ENCODE measurements at regions not wholly inside any gene's neighbourhood (a gene's known extent, or its start where the extent isn't known, plus 50 kb on each side); places are given as distances from the start of the nearest gene placed in this dataset.

DNA sequence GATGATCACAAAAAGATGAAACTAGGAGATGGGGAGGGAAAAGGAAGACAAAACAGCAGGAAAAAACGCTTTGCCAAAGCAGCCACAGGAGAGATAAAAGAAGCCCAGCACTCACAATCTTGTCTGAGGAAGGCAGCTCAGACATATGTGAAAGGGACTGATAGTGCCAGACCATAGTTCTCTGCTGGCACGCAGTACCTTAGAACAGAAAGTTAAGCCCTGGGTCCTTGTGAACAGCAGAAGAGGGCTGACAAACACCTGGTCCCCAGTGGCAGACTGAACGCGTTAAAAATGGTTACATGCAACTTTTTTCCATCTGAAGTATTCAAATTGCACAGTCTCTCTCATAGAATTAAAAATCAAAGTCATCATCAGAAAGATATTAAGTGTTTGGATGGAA lies 433.2 kb upstream of the ADAMTS5 start:
- no peak for DNase-seq (ENCODE audit: extremely low read depth in 1 of 2, low read depth in 1 of 2)

DNA sequence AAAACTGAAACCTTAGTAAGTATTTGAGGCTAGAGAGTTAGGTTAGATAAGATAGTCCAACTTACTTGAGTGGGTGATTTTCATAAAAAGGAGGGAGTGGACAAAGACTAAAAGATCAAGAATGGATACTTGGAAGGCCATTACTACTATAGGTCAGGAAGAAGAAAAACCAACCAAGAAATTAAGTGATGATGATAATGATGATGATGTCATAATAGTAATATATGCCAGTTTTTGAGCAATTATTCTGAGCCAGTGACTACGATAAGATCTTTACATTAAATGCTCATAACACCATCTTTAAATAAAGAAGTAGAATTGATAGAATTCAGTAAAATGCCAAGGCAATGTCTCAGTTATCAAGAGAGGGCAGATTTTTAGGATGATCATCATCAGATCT lies 430.7 kb upstream of the ADAMTS5 start:
- no peak for DNase-seq (ENCODE audit: extremely low read depth in 1 of 2, low read depth in 1 of 2)

DNA sequence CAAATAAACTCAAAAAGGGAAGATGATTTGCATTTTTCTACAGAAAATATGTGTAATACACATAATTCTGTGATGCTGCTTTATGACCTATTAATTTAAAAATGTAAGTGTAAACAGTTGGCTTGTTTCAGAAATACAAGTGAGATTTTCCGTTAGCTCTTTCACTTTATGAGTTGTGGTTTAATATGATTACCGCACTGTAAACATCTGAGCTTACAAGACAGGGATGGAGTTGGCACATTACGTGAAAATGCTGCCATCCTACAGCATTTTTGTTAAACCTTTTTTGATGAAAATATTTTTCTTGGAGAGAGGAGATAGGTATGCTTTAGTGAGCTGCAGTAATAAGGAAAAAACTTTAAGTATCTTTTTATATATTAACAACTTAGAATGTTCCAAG lies 426.8 kb upstream of the ADAMTS5 start:
- no peak for DNase-seq (ENCODE audit: extremely low read depth in 1 of 2, low read depth in 1 of 2)

- DNase-seq (ENCODE audit: extremely low read depth in 1 of 2, low read depth in 1 of 2): no peak
Measured at GRCh38 chr21:27391990-27392389, 425.1 kb upstream of the ADAMTS5 start.

GRCh38 chr21:27390384-27390783 lies 423.5 kb upstream of the ADAMTS5 start:
- no peak for DNase-seq (ENCODE audit: extremely low read depth in 1 of 2, low read depth in 1 of 2)

DNA sequence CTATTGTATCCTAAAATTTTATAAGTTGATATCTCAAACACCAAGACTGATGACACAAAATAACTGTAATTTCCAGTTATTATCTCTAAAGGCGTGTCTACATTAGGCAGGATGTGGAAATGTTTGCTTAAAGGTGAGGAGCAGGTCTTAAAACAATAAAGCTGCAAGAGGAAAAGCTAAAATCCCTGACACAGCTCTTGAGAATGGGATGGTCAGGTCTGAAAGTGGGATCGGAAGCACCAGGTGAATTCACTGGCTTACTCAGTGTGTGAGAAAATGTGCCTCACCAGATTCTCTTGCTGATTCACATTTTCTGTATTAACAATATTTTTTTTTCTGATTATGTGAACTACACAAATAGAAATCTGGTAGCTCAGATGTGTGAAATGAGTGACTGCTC lies 421.9 kb upstream of the ADAMTS5 start:
- no peak for DNase-seq (ENCODE audit: extremely low read depth in 1 of 2, low read depth in 1 of 2)

- DNase-seq (ENCODE audit: extremely low read depth in 1 of 2, low read depth in 1 of 2): no peak
Measured at GRCh38 chr21:27382404-27382803, 415.5 kb upstream of the ADAMTS5 start.

DNA sequence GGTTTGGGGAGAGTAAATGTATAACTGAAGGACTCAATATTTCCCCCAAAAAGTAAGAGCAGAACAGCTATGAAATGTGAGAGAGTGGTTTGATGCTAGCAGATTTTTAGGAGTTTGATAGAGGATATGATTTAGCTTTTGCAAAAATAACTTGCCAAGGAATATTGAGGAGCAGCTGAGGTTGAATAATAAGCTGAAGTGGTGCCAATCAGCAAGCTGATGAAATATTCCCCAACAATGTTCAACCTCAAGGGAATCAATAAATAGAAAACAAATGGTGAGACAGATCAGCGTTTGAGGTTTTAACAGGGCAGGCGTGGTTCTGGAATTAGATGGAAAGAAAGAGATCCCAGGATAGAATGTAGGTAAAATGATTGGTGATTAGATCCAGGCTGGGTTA lies 413.4 kb upstream of the ADAMTS5 start:
- DNase-seq (ENCODE audit: extremely low read depth in 1 of 2, low read depth in 1 of 2): no peak

DNA sequence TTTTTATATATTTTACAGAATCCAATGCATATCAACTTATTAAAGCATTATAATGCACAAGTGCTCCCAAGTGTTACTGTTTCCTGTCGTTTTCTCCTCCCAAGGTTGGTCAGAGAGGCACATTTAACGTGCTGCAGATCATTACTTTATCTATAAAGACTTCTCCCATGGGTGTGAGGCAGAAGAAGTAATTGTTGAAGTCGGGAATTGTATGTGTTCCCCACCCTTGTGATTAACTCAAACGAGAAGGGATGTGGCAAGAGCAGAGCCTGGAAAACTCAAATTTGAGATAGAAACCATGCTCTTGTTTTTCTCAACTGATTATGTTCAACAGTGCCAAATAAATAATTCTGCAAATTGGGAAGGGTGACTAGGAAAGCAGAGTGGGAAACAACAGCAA lies 412.5 kb upstream of the ADAMTS5 start:
- DNase-seq (ENCODE audit: extremely low read depth in 1 of 2, low read depth in 1 of 2): no peak

- DNase-seq (ENCODE audit: extremely low read depth in 1 of 2, low read depth in 1 of 2): no peak
Measured at GRCh38 chr21:27372381-27372780, 405.5 kb upstream of the ADAMTS5 start.

DNA sequence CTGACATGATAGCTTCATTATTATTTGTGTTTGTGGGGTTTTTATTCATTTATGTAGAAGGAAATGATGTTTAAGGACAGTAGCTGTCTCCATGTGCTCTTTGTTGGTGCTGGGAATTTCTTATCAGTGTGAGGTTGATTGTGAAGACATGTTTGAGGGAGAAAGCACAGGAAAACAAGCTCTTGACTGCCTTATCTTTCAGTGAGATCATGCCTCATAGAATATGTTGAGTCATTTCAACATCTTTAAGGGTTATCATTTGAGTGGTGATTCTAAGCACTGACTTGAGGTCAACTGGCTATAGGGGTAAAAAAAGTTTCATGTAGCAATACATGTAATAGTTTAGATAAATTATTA lies 405.1 kb upstream of the ADAMTS5 start:
- no peak for DNase-seq (ENCODE audit: extremely low read depth in 1 of 2, low read depth in 1 of 2)

DNA sequence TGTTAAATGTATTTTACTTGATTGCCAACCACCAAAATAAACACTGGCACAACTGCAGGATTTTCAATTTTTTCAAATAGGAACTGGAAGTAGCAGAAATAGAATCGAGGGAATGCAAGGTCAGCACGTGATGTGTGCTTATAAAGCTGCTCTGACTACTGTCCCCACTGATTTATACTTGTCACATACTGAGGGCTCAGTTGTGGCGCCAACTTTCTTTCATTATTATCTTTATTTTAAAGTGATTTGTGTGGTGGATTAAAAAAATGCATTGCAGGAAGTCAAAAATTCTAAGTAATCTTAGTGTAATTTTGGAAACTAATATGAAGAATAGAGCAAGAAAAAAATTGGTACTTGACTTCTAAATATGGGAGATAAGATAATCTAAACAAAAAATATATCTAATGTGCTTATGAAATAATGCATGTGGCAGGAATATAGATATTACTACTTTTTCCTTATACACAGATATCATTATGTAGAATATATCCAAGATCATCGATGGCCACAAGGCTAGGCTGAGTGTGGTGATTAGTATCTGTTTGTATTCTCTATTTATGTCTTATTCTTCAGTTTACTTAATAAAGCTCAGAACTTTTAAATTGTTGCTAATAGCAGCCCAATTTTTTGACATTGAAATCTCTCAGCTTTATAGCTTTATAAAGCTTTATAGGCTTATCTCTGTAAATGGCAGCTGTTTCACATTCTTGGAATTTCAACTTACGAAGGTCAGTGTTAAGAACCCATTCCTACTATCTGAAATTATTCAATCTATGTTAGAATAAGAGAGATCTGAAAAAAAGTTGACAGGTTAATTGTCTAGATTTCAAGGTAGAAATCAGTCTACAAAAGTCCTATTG lies 404.5 kb upstream of the ADAMTS5 start:
- no peak for DNase-seq (ENCODE audit: extremely low read depth in 1 of 2, low read depth in 1 of 2)

- DNase-seq (ENCODE audit: extremely low read depth in 1 of 2, low read depth in 1 of 2): no peak
Measured at GRCh38 chr21:27369978-27370571, 403.2 kb upstream of the ADAMTS5 start.

- no peak for DNase-seq (ENCODE audit: extremely low read depth in 1 of 2, low read depth in 1 of 2)
Measured at GRCh38 chr21:27369234-27369633, 402.3 kb upstream of the ADAMTS5 start.

GRCh38 chr21:27366646-27367235 lies 399.9 kb upstream of the ADAMTS5 start:
- no peak for DNase-seq (ENCODE audit: extremely low read depth in 1 of 2, low read depth in 1 of 2)

- DNase-seq (ENCODE audit: extremely low read depth in 1 of 2, low read depth in 1 of 2): no peak
Measured at GRCh38 chr21:27366036-27366435, 399.1 kb upstream of the ADAMTS5 start.

DNA sequence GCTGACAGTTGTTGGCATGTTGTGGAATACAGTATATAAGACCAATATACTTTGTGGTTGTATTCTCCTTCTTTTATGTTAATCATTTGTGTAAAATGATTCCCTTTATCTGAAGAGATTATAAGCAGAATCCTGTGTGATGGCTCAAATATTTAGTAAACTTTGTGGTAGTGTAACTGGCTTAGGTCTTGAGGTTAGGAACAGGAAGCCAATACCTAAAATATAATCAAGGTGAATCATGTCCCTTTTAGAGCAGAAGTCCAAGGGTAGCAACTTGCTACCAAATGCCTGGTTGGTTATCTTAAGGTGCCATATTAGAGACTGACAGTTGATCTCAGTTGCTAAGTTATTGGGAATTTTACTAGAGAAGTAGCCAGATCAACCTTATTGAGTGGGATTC lies 398.5 kb upstream of the ADAMTS5 start:
- no peak for DNase-seq (ENCODE audit: extremely low read depth in 1 of 2, low read depth in 1 of 2)

DNA sequence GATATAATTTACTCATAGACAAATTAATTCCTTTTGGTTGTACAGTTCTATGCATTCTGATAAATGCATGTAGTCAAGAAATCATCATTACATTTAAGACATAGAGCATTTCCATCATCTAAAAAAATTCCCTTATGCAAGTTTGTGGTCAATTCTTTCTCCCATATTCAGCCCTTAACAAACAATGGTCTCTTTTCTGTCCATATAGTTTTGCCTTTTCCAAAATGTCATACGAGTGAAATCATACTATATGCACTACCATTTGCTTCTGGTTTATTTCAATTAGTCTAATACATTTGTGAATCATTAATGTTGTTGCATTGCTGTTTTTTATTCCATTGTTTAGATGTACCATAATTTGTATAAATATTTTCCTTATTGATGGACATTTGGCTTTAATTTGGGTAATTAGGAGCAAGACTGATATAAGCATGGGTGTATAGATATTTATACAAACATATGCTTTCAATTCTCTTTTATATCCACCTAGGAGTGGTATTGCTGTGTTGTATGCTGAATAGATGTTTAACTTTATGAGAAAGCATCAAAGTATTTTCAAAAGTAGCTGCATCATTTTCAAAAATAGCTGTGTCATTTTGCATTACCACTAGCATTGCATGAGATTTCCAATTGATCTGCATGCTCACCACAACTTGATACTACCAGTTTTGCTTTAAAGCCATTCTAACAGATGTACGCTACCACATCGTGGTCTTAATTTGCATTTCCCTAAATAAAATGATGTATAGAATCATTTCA lies 397.0 kb upstream of the ADAMTS5 start:
- no peak for DNase-seq (ENCODE audit: extremely low read depth in 1 of 2, low read depth in 1 of 2)

DNA sequence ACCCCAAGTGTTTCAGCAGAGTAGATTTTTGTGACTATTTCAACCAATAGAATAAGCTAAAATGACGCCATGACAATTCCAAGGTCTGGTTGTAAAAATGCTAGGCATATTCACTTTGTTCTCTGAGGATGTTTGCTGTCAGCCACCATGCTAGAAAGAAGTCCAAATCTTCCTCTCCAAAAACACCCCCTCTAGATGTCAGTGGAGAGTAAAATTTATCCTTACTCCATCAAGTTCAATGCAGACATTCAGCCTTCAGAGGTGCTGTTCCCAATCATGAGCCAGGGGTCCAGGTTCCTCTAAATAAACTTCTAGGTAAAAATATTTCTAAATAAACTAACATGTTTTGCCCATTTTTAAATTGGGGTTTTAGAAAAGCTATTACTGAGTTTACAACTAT lies 395.4 kb upstream of the ADAMTS5 start:
- no peak for DNase-seq (ENCODE audit: extremely low read depth in 1 of 2, low read depth in 1 of 2)

- no peak for DNase-seq (ENCODE audit: extremely low read depth in 1 of 2, low read depth in 1 of 2)
Measured at GRCh38 chr21:27359141-27359540, 392.3 kb upstream of the ADAMTS5 start.

- DNase-seq (ENCODE audit: extremely low read depth in 1 of 2, low read depth in 1 of 2): no peak
Measured at GRCh38 chr21:27352885-27353284, 386.0 kb upstream of the ADAMTS5 start.

GRCh38 chr21:27346041-27346448 lies 379.2 kb upstream of the ADAMTS5 start:
- DNase-seq (ENCODE audit: extremely low read depth in 1 of 2, low read depth in 1 of 2): no peak

Measured in activated CD8-positive, alpha-beta memory T cell treated with anti-CD3 and anti-CD28 coated beads for 1 hour (primary cell).